ENCODE measurements at regions not wholly inside any gene's neighbourhood (a gene's known extent, or its start where the extent isn't known, plus 50 kb on each side); places are given as distances from the start of the nearest gene placed in this dataset.

DNA sequence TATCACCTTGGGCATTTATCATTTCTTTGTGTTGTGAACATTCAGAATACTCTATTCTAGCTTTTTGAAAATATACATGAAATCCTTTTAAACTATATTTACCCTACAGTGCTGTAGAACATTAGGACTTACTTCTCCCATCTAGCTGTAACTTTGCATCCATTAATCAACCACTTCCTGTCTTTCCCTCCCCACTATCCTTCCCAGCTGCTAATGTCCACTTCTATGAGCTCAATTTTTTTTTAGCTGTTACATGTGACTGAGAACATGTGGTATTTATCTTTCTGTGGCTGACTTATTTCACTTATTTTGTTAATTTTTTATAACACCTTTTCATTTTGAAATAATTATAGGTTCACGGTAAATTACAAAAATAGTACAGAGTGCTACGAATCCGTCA is 136.0 kb downstream of the LMNTD1 start:
- TF ChIP-seq CCNT2 (IDR thresholded peaks at IDR 0.05; ENCODE audit: borderline replicate concordance, extremely low read depth, insufficient read length, low read depth, low read length), result no peak
- TF ChIP-seq, protein P1, sequence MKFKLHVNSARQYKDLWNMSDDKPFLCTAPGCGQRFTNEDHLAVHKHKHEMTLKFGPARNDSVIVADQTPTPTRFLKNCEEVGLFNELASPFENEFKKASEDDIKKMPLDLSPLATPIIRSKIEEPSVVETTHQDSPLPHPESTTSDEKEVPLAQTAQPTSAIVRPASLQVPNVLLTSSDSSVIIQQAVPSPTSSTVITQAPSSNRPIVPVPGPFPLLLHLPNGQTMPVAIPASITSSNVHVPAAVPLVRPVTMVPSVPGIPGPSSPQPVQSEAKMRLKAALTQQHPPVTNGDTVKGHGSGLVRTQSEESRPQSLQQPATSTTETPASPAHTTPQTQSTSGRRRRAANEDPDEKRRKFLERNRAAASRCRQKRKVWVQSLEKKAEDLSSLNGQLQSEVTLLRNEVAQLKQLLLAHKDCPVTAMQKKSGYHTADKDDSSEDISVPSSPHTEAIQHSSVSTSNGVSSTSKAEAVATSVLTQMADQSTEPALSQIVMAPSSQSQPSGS (CRISPR knock-in tag; IDR thresholded peaks at IDR 0.05), result no peak
- TF ChIP-seq ZNF140 (CRISPR knock-in tag; IDR thresholded peaks at IDR 0.05), result no peak
- no peak for TF ChIP-seq SMAD4 (CRISPR knock-in tag; conservative IDR thresholded peaks at IDR 0.05)
- TF ChIP-seq ZBTB1 (CRISPR knock-in tag; IDR thresholded peaks at IDR 0.05; ENCODE audit: borderline replicate concordance, low read depth), result no peak
- no peak for TF ChIP-seq GTF2F1 (IDR thresholded peaks at IDR 0.05; ENCODE audit: low read depth, low read length)
- no peak for TF ChIP-seq HDAC2 (IDR thresholded peaks at IDR 0.05)
- TF ChIP-seq SIN3A (IDR thresholded peaks at IDR 0.05; ENCODE audit: borderline replicate concordance in 2 of 2, control insufficient read depth in 1 of 2, low read depth in 2 of 2, low read length in 2 of 2), result no peak
- TF ChIP-seq TCF7 (IDR thresholded peaks at IDR 0.05; ENCODE audit: borderline replicate concordance), result no peak
- no peak for TF ChIP-seq ELF4 (CRISPR knock-in tag; IDR thresholded peaks at IDR 0.05)
- no peak for TF ChIP-seq FOXK1 (CRISPR knock-in tag; IDR thresholded peaks at IDR 0.05; ENCODE audit: borderline replicate concordance)
- TF ChIP-seq, protein P2, sequence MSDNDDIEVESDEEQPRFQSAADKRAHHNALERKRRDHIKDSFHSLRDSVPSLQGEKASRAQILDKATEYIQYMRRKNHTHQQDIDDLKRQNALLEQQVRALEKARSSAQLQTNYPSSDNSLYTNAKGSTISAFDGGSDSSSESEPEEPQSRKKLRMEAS (CRISPR knock-in tag; IDR thresholded peaks at IDR 0.05), result no peak
- TF ChIP-seq, protein P3, sequence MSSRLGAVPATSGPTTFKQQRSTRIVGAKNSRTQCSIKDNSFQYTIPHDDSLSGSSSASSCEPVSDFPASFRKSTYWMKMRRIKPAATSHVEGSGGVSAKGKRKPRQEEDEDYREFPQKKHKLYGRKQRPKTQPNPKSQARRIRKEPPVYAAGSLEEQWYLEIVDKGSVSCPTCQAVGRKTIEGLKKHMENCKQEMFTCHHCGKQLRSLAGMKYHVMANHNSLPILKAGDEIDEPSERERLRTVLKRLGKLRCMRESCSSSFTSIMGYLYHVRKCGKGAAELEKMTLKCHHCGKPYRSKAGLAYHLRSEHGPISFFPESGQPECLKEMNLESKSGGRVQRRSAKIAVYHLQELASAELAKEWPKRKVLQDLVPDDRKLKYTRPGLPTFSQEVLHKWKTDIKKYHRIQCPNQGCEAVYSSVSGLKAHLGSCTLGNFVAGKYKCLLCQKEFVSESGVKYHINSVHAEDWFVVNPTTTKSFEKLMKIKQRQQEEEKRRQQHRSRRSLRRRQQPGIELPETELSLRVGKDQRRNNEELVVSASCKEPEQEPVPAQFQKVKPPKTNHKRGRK (tag; IDR thresholded peaks at IDR 0.05), result no peak
